GM23338 (cell line): ENCODE measurements at regions not wholly inside any gene's neighbourhood (a gene's known extent, or its start where the extent isn't known, plus 50 kb on each side); places are given as distances from the start of the nearest gene placed in this dataset.
A peak's percentile ranks its signal among the peaks of the same experiment; 100 is the strongest.

Experiments
- ATAC-seq: fragments of 200-7000 bp; cut with Tn5 transposase; 3 replicates; pipeline ENCODE4 v1.9.1; 2020
- DNase-seq: peaks from one replicate; pipeline ENCODE4 v3.0.0-alpha.2; 2015; ENCODE audit warnings: low spot score
- H2AFZ ChIP-seq: fragments of 200-600 bp; sonication (generic); 2 replicates; pipeline ENCODE4 v1.8.0; 2016; ENCODE audit warnings: antibody characterized with exemption, mild to moderate bottlenecking, moderate library complexity
- H3F3A ChIP-seq: fragments of 200-600 bp; sonication (generic); replicated peaks from 2 replicates; pipeline ENCODE4 v1.8.0; 2017; ENCODE audit warnings: antibody characterized with exemption, mixed run types, low read depth
- H3K27ac ChIP-seq: fragments of 200-600 bp; sonication (generic); 2 replicates; pipeline ENCODE4 v1.6.1; 2016; ENCODE audit warnings: low read depth
- H3K27me3 ChIP-seq: fragments of 200-600 bp; sonication (generic); 2 replicates; pipeline ENCODE4 v1.8.0; 2016; ENCODE audit warnings: mild to moderate bottlenecking, mixed run types, moderate library complexity; ENCODE audit not compliant: insufficient read depth
- H3K36me3 ChIP-seq: fragments of 200-600 bp; sonication (generic); 2 replicates; pipeline ENCODE4 v1.8.0; 2016; ENCODE audit warnings: mild to moderate bottlenecking; ENCODE audit not compliant: insufficient read depth
- H3K4me1 ChIP-seq: fragments of 200-600 bp; sonication (generic); 2 replicates; pipeline ENCODE4 v1.8.0; 2016; ENCODE audit warnings: mild to moderate bottlenecking, moderate library complexity; ENCODE audit not compliant: insufficient read depth
- H3K4me2 ChIP-seq: fragments of 200-600 bp; sonication (generic); 2 replicates; pipeline ENCODE4 v1.7.1; 2017; ENCODE audit warnings: mixed run types
- H3K4me3 ChIP-seq: fragments of 200-600 bp; sonication (generic); 2 replicates; pipeline ENCODE4 v1.6.1; 2016; ENCODE audit warnings: mixed run types
- H3K79me2 ChIP-seq: fragments of 200-600 bp; sonication (generic); replicated peaks from 2 replicates; pipeline ENCODE4 v1.8.0; 2017; ENCODE audit warnings: mild to moderate bottlenecking; ENCODE audit not compliant: insufficient read depth
- H3K9me2 ChIP-seq: fragments of 200-600 bp; sonication (generic); 2 replicates; pipeline ENCODE4 v1.8.0; 2017; ENCODE audit not compliant: insufficient read depth
- H4K20me1 ChIP-seq: fragments of 200-600 bp; sonication (generic); replicated peaks from 2 replicates; pipeline ENCODE4 v1.8.0; 2017; ENCODE audit warnings: mild to moderate bottlenecking; ENCODE audit not compliant: insufficient read depth
- H3K27ac Mint-ChIP-seq: 2 replicates; pipeline ENCODE4 v1.8.0; 2020; ENCODE audit warnings: inconsistent platforms, mild to moderate bottlenecking, moderate library complexity, mixed read lengths
- H3K27me3 Mint-ChIP-seq: 3 replicates; pipeline ENCODE4 v1.8.0; 2022; ENCODE audit warnings: low read depth, mild to moderate bottlenecking, moderate library complexity, mixed read lengths, inconsistent platforms; ENCODE audit not compliant: insufficient read depth, poor library complexity
- H3K36me3 Mint-ChIP-seq: 3 replicates; pipeline ENCODE4 v1.8.0; 2021; ENCODE audit warnings: low read depth, mild to moderate bottlenecking, inconsistent platforms, moderate library complexity, mixed read lengths
- H3K4me1 Mint-ChIP-seq: 3 replicates; pipeline ENCODE4 v1.8.0; 2020; ENCODE audit warnings: mild to moderate bottlenecking, inconsistent platforms, mixed read lengths
- H3K4me3 Mint-ChIP-seq: 3 replicates; pipeline ENCODE4 v1.8.0; 2021; ENCODE audit warnings: moderate library complexity, mild to moderate bottlenecking, inconsistent platforms, mixed read lengths
- H3K9me3 Mint-ChIP-seq: 3 replicates; pipeline ENCODE4 v1.8.0; 2020; ENCODE audit warnings: moderate library complexity, mild to moderate bottlenecking, inconsistent platforms, mixed read lengths
- CREB1 ChIP-seq: fragments of 250-450 bp; sonication (Bioruptor Pico); IDR thresholded peaks from 2 replicates; pipeline ENCODE4 v1.5.0; 2020; ENCODE audit warnings: low read depth, mild to moderate bottlenecking, moderate library complexity
- EZH2 ChIP-seq: fragments of 200-600 bp; sonication (generic); IDR thresholded peaks from one replicate; pipeline ENCODE4 v1.8.0; 2017; ENCODE audit warnings: antibody characterized with exemption, mild to moderate bottlenecking, low read depth; ENCODE audit not compliant: unreplicated experiment
- NANOG ChIP-seq: IDR thresholded peaks from 2 replicates; pipeline ENCODE4 v1.6.1; 2016; ENCODE audit warnings: antibody characterized with exemption, borderline replicate concordance
- POLR2AphosphoS5 ChIP-seq: IDR thresholded peaks from 2 replicates; pipeline ENCODE4 v1.6.1; 2016; ENCODE audit warnings: antibody characterized with exemption, low read depth
- REST ChIP-seq: IDR thresholded peaks from one replicate; pipeline ENCODE4 v1.6.1; 2018; ENCODE audit warnings: antibody characterized with exemption; ENCODE audit not compliant: unreplicated experiment
- ZNF114 ChIP-seq: fragments of 250-450 bp; sonication (Bioruptor Pico); IDR thresholded peaks from 2 replicates; pipeline ENCODE4 v1.5.0; 2020; ENCODE audit warnings: mild to moderate bottlenecking, moderate library complexity
- ZNF462 ChIP-seq: fragments of 250-450 bp; sonication (Bioruptor Pico); IDR thresholded peaks from 2 replicates; pipeline ENCODE4 v1.5.0; 2020; ENCODE audit warnings: mild to moderate bottlenecking, moderate library complexity
- TF ChIP-seq, protein P1 (sequence below), 2 experiments: fragments of 200-600 bp in 1 of 2; sonication (generic) in 1 of 2; conservative IDR thresholded peaks; 2 replicates each; pipeline versions ENCODE4 v1.5.1 to v1.6.1; 2016 to 2017; ENCODE audit warnings: antibody characterized with exemption in 2 of 2, low read depth in 2 of 2, mild to moderate bottlenecking in 2 of 2, moderate library complexity in 1 of 2

- H3K9me3 Mint-ChIP-seq, result no peaks in the 10 kb centered on the region; the same call in 2 of the 3 replicates
- no peaks in the 10 kb centered on the region for H4K20me1 ChIP-seq
- DNase-seq (no peak), ATAC-seq (peak; percentile 80)
- H3K27me3 Mint-ChIP-seq, result peaks cover 11% of the 10 kb centered on the region
- no peak overlapping the region for H3K4me3 Mint-ChIP-seq
- H2AFZ ChIP-seq, result peak overlapping the region; percentile 50; the same call in 1 of the 2 replicates
- no peaks in the 10 kb centered on the region for H3K27me3 ChIP-seq
- H3K4me1 Mint-ChIP-seq, result peaks cover 26% of the 10 kb centered on the region
- no peaks in the 10 kb centered on the region for H3F3A ChIP-seq
- no peak overlapping the region for H3K4me3 ChIP-seq
- H3K4me1 ChIP-seq, result peaks cover 11% of the 10 kb centered on the region
- H3K36me3 Mint-ChIP-seq, result no peaks in the 10 kb centered on the region
- H3K27ac Mint-ChIP-seq, result no peak overlapping the region
- H3K79me2 ChIP-seq, result no peaks in the 10 kb centered on the region
- H3K9me2 ChIP-seq, result no peaks in the 10 kb centered on the region
- no peak overlapping the region for H3K27ac ChIP-seq
- H3K36me3 ChIP-seq, result no peaks in the 10 kb centered on the region
- H3K4me2 ChIP-seq, result 0 out of 2 replicates have a peak overlapping the region, but pooled peaks have one; percentile 12
- TF ChIP-seq, protein P1, sequence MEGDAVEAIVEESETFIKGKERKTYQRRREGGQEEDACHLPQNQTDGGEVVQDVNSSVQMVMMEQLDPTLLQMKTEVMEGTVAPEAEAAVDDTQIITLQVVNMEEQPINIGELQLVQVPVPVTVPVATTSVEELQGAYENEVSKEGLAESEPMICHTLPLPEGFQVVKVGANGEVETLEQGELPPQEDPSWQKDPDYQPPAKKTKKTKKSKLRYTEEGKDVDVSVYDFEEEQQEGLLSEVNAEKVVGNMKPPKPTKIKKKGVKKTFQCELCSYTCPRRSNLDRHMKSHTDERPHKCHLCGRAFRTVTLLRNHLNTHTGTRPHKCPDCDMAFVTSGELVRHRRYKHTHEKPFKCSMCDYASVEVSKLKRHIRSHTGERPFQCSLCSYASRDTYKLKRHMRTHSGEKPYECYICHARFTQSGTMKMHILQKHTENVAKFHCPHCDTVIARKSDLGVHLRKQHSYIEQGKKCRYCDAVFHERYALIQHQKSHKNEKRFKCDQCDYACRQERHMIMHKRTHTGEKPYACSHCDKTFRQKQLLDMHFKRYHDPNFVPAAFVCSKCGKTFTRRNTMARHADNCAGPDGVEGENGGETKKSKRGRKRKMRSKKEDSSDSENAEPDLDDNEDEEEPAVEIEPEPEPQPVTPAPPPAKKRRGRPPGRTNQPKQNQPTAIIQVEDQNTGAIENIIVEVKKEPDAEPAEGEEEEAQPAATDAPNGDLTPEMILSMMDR (conservative IDR thresholded peaks at IDR 0.05; ENCODE audit: low read depth in 2 of 2), result no peak
- TF ChIP-seq CREB1 (CRISPR knock-in tag), result no peak
- TF ChIP-seq ZNF114 (CRISPR knock-in tag), result no peak
- TF ChIP-seq ZNF462 (CRISPR knock-in tag), result no peak
- no peak for TF ChIP-seq REST
- TF ChIP-seq NANOG, result no peak
- no peak for TF ChIP-seq POLR2AphosphoS5
- no peak for TF ChIP-seq EZH2
Observed at GRCh38 chr19:29062475-29063435, 150.2 kb downstream of the UQCRFS1 start.
